H9 (cell line): ENCODE measurements at regions not wholly inside any gene's neighbourhood (a gene's known extent, or its start where the extent isn't known, plus 50 kb on each side); places are given as distances from the start of the nearest gene placed in this dataset.

ENCODE experiments used
- DNase-seq: peaks from one replicate; pipeline ENCODE4 v3.0.0-alpha.2; 2017
- H2AFZ ChIP-seq: one replicate; pipeline ENCODE4 v1.6.1; 2013; ENCODE audit warnings: mild to moderate bottlenecking, low read length, control low read depth, moderate library complexity
- H2AK5ac ChIP-seq: 2 replicates; pipeline ENCODE4 v1.6.1; 2013; ENCODE audit warnings: low read length, control low read depth, mixed read lengths; ENCODE audit not compliant: insufficient read length
- H2BK120ac ChIP-seq: one replicate; pipeline ENCODE4 v1.6.1; 2013; ENCODE audit warnings: low read depth, mild to moderate bottlenecking, low read length, control low read depth, inconsistent platforms; ENCODE audit not compliant: poor library complexity, severe bottlenecking
- H2BK12ac ChIP-seq: 2 replicates; pipeline ENCODE4 v1.6.1; 2013; ENCODE audit warnings: low read length, control low read depth, mixed read lengths, low read depth; ENCODE audit not compliant: insufficient read length
- H2BK15ac ChIP-seq: 2 replicates; pipeline ENCODE4 v1.6.1; 2013; ENCODE audit warnings: low read depth, low read length, control low read depth
- H2BK20ac ChIP-seq: one replicate; pipeline ENCODE4 v1.6.1; 2013; ENCODE audit warnings: low read depth, mild to moderate bottlenecking, low read length, control low read depth, inconsistent platforms; ENCODE audit not compliant: poor library complexity, severe bottlenecking
- H2BK5ac ChIP-seq: 2 replicates; pipeline ENCODE4 v1.6.1; 2013; ENCODE audit warnings: low read length, control low read depth, mixed read lengths; ENCODE audit not compliant: insufficient read length
- H3K14ac ChIP-seq: 2 replicates; pipeline ENCODE4 v1.6.1; 2013; ENCODE audit warnings: low read length, control low read depth; ENCODE audit not compliant: insufficient read depth
- H3K18ac ChIP-seq: 2 replicates; pipeline ENCODE4 v1.6.1; 2013; ENCODE audit warnings: low read depth, mild to moderate bottlenecking, mixed read lengths, low read length, control low read depth; ENCODE audit not compliant: insufficient read length
- H3K23ac ChIP-seq: 2 replicates; pipeline ENCODE4 v1.6.1; 2013; ENCODE audit warnings: low read length, control low read depth, mixed read lengths, low read depth; ENCODE audit not compliant: insufficient read length
- H3K23me2 ChIP-seq: 2 replicates; pipeline ENCODE4 v1.6.1; 2013; ENCODE audit warnings: low read depth, mild to moderate bottlenecking, mixed read lengths, low read length, control low read depth; ENCODE audit not compliant: insufficient read length, poor library complexity, severe bottlenecking
- H3K27ac ChIP-seq: 2 replicates; pipeline ENCODE4 v1.5.1; 2013; ENCODE audit warnings: low read length, control low read depth, mixed read lengths, low read depth; ENCODE audit not compliant: insufficient read length
- H3K27me3 ChIP-seq: 2 replicates; pipeline ENCODE4 v1.6.1; 2013; ENCODE audit warnings: low read length, control low read depth, inconsistent platforms; ENCODE audit not compliant: insufficient read depth
- H3K4ac ChIP-seq: 2 replicates; pipeline ENCODE4 v1.6.1; 2013; ENCODE audit warnings: low read depth, mild to moderate bottlenecking, control low read depth, inconsistent platforms, low read length, moderate library complexity
- H3K4me1 ChIP-seq: 2 replicates; pipeline ENCODE4 v1.6.1; 2013; ENCODE audit warnings: low read length, control low read depth, inconsistent platforms; ENCODE audit not compliant: insufficient read depth
- H3K4me2 ChIP-seq: 2 replicates; pipeline ENCODE4 v1.6.1; 2013; ENCODE audit warnings: low read length, control low read depth, mixed read lengths; ENCODE audit not compliant: insufficient read length, insufficient read depth
- H3K56ac ChIP-seq: 2 replicates; pipeline ENCODE4 v1.6.1; 2013; ENCODE audit warnings: low read depth, mild to moderate bottlenecking, mixed read lengths, low read length, control low read depth; ENCODE audit not compliant: insufficient read length
- H3K79me1 ChIP-seq: 2 replicates; pipeline ENCODE4 v1.6.1; 2013; ENCODE audit warnings: low read depth, mild to moderate bottlenecking, moderate library complexity, low read length, control low read depth, inconsistent platforms; ENCODE audit not compliant: insufficient read depth, poor library complexity, severe bottlenecking
- H3K79me2 ChIP-seq: 2 replicates; pipeline ENCODE4 v1.6.1; 2013; ENCODE audit warnings: low read length, control low read depth, inconsistent platforms; ENCODE audit not compliant: insufficient read depth
- H3K9ac ChIP-seq: 2 replicates; pipeline ENCODE4 v1.6.1; 2013; ENCODE audit warnings: low read length, control low read depth, mixed read lengths; ENCODE audit not compliant: insufficient read length; ENCODE audit errors: extremely low read depth
- H3K9me3 ChIP-seq: one replicate; pipeline ENCODE4 v1.6.1; 2013; ENCODE audit warnings: low read depth, low read length, inconsistent platforms; ENCODE audit not compliant: control insufficient read depth
- H3T11ph ChIP-seq: one replicate; pipeline ENCODE4 v1.6.1; 2013; ENCODE audit warnings: mild to moderate bottlenecking, low read length, control low read depth, inconsistent platforms
- H4K20me1 ChIP-seq: one replicate; pipeline ENCODE4 v1.6.1; 2013; ENCODE audit not compliant: control insufficient read depth, insufficient read length, insufficient read depth
- H4K5ac ChIP-seq: 2 replicates; pipeline ENCODE4 v1.6.1; 2013; ENCODE audit warnings: low read depth, mild to moderate bottlenecking, mixed read lengths, low read length, control low read depth; ENCODE audit not compliant: insufficient read length
- H4K8ac ChIP-seq: replicated peaks from 2 replicates; pipeline ENCODE4 v1.6.1; 2013; ENCODE audit warnings: low read length, control low read depth, mixed read lengths, low read depth; ENCODE audit not compliant: insufficient read length
- H4K91ac ChIP-seq: 2 replicates; pipeline ENCODE4 v1.6.1; 2013; ENCODE audit warnings: low read depth, mild to moderate bottlenecking, moderate library complexity, mixed read lengths, low read length, control low read depth; ENCODE audit not compliant: insufficient read length
- H3K27ac Mint-ChIP-seq, 3 experiments: 2 replicates in 2 of 3; 3 replicates in 1 of 3; pipeline ENCODE4 v1.8.0; 2020 to 2021; ENCODE audit warnings: mixed read lengths in 3 of 3, mild to moderate bottlenecking in 1 of 3, moderate library complexity in 1 of 3
- H3K27me3 Mint-ChIP-seq: 2 replicates; pipeline ENCODE4 v1.8.0; 2021; ENCODE audit warnings: low read depth, mild to moderate bottlenecking, moderate library complexity, mixed read lengths
- H3K36me3 Mint-ChIP-seq, 3 experiments: 2 replicates in 2 of 3; 3 replicates in 1 of 3; pipeline ENCODE4 v1.8.0; 2020 to 2021; ENCODE audit warnings: low read depth in 3 of 3, mixed read lengths in 3 of 3; ENCODE audit not compliant: insufficient read depth in 1 of 3
- H3K4me1 Mint-ChIP-seq, 2 experiments: 2 replicates each; pipeline ENCODE4 v1.8.0; 2020; ENCODE audit warnings: mixed read lengths in 2 of 2
- H3K4me3 Mint-ChIP-seq, 2 experiments: 2 replicates in 1 of 2; 3 replicates in 1 of 2; pipeline ENCODE4 v1.8.0; 2020 to 2021; ENCODE audit warnings: mild to moderate bottlenecking in 2 of 2, mixed read lengths in 2 of 2, moderate library complexity in 1 of 2
- H3K9me3 Mint-ChIP-seq, 2 experiments: 2 replicates in 1 of 2; 3 replicates in 1 of 2; pipeline ENCODE4 v1.8.0; 2020; ENCODE audit warnings: mild to moderate bottlenecking in 2 of 2, mixed read lengths in 2 of 2, moderate library complexity in 1 of 2
- WGBS: extraction: QIAGEN DNeasy Blood & Tissue Kit; methylation state at CpG from one replicate; pipeline ENCODE4 v1.1.7; 2013; ENCODE audit warnings: missing lambda C conversion rate, low lambda C conversion rate, mixed read lengths; ENCODE audit not compliant: insufficient read length; ENCODE audit errors: extremely low coverage; 5-methylcytosine and 5-hydroxymethylcytosine counted together
- TF ChIP-seq, protein P1 (sequence below): fragments of 200-600 bp; sonication (generic); conservative IDR thresholded peaks from 3 replicates; pipeline ENCODE4 v1.8.0; 2021; ENCODE audit warnings: antibody characterized with exemption, mild to moderate bottlenecking

DNA sequence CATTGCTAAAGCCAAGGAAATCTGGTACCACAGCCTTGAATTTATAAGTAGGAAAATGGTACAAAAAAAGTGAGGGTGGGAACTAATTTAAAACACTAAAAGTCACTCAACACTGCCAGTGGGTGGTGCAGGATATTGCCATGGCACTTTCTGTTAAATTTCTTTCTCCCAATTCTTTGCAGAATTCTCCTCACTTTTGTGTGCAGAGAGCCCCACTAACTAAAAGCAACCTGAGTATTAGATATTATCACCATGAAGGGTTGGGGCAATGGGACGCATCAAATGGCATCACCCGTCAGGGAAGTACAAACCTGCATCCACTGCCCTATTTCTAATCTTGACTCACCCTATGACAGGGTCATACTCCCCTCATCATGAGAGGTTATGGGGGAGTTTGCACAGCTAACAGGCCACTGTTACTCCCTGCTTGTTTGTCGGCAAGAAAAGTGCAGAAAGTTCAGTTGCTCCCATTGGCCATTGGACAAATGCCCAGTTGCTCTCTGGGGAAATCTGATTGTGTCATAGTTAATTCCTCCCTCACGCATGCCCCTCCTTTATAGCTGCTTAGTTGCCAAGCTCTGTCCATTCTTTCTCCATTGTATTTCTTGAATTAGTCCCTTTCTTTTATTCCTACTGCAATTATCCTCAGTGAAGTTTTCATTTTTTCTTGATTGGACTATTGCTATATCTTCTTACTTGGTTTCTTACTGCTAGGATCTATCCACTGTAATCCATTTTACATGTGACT, 93.8 kb upstream of the BLID start:
- Mint-ChIP-seq H3K36me3 (no peaks in the 10 kb centered on the region), H3K27me3 (no peaks in the 10 kb centered on the region), H3K4me1 (peaks cover 14% of the 10 kb centered on the region in 2 experiments), H3K9me3 (no peaks in the 10 kb centered on the region), H3K4me3 (no peak overlapping the region), H3K27ac (no peak overlapping the region)
- no peaks in the 10 kb centered on the region for H4K20me1 ChIP-seq
- no peaks in the 10 kb centered on the region for H3K79me2 ChIP-seq
- no peak overlapping the region for H3K4me2 ChIP-seq
- no peak for DNase-seq
- H3K27ac ChIP-seq: no peak overlapping the region
- H2BK120ac ChIP-seq: no peak overlapping the region
- no peak overlapping the region for H2BK15ac ChIP-seq
- H2BK12ac ChIP-seq: no peak overlapping the region
- no peaks in the 10 kb centered on the region for H3K4me1 ChIP-seq
- H3K79me1 ChIP-seq: no peaks in the 10 kb centered on the region
- H2BK5ac ChIP-seq: no peak overlapping the region
- H3K14ac ChIP-seq: no peak overlapping the region
- H3K9ac ChIP-seq: no peak overlapping the region
- no peaks in the 10 kb centered on the region for H3K23me2 ChIP-seq
- H2AFZ ChIP-seq: no peak overlapping the region
- H3K18ac ChIP-seq: no peak overlapping the region
- H3K9me3 ChIP-seq: no peaks in the 10 kb centered on the region
- H4K8ac ChIP-seq: no peak overlapping the region
- no peak overlapping the region for H3K56ac ChIP-seq
- TF ChIP-seq, protein P1, sequence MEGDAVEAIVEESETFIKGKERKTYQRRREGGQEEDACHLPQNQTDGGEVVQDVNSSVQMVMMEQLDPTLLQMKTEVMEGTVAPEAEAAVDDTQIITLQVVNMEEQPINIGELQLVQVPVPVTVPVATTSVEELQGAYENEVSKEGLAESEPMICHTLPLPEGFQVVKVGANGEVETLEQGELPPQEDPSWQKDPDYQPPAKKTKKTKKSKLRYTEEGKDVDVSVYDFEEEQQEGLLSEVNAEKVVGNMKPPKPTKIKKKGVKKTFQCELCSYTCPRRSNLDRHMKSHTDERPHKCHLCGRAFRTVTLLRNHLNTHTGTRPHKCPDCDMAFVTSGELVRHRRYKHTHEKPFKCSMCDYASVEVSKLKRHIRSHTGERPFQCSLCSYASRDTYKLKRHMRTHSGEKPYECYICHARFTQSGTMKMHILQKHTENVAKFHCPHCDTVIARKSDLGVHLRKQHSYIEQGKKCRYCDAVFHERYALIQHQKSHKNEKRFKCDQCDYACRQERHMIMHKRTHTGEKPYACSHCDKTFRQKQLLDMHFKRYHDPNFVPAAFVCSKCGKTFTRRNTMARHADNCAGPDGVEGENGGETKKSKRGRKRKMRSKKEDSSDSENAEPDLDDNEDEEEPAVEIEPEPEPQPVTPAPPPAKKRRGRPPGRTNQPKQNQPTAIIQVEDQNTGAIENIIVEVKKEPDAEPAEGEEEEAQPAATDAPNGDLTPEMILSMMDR: no peak
- H3K27me3 ChIP-seq: no peaks in the 10 kb centered on the region
- H2AK5ac ChIP-seq: no peak overlapping the region
- H3K23ac ChIP-seq: no peak overlapping the region
- H2BK20ac ChIP-seq: no peak overlapping the region
- no peak overlapping the region for H3T11ph ChIP-seq
- WGBS: no CpG with 5 or more reads among the region's 4 CpGs
- H3K4ac ChIP-seq: no peak overlapping the region
- no peak overlapping the region for H4K5ac ChIP-seq
- no peak overlapping the region for H4K91ac ChIP-seq
